Loucy (cell line): ENCODE measurements at regions not wholly inside any gene's neighbourhood (a gene's known extent, or its start where the extent isn't known, plus 50 kb on each side); places are given as distances from the start of the nearest gene placed in this dataset.

ENCODE experiments used
- EZH2phosphoT487 ChIP-seq: fragments of 200-600 bp; IDR thresholded peaks from 2 replicates; pipeline ENCODE4 v1.6.1; 2018; ENCODE audit warnings: antibody characterized with exemption, mild to moderate bottlenecking, moderate library complexity, borderline replicate concordance
- TF ChIP-seq, protein P1 (sequence below): fragments of 200-600 bp; sonication (generic); conservative IDR thresholded peaks from 2 replicates; pipeline ENCODE4 v1.5.1; 2014; ENCODE audit warnings: mild to moderate bottlenecking, antibody characterized with exemption, low read length

DNA sequence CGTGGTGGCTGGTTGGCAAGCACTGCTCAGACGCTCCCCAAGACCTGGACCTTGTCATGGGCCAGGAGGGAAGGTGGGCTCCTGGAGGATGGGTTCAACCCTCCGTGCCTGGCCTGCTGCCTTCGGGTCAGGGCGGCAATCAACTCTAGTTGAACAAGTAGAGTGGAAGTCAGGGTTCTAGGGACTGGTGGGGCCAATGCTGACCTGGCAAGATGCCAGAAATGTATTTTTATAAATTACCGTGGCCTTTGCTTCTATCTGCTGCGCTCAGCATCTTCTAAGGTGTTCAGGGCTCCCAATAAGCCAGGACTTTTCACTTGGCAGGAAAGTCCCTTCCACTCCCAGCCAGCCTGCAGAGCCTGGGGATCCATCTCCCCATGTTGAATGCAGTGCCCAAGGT lies 207.1 kb upstream of the N4BP1 start:
- TF ChIP-seq EZH2phosphoT487, result no peak
- TF ChIP-seq, protein P1, sequence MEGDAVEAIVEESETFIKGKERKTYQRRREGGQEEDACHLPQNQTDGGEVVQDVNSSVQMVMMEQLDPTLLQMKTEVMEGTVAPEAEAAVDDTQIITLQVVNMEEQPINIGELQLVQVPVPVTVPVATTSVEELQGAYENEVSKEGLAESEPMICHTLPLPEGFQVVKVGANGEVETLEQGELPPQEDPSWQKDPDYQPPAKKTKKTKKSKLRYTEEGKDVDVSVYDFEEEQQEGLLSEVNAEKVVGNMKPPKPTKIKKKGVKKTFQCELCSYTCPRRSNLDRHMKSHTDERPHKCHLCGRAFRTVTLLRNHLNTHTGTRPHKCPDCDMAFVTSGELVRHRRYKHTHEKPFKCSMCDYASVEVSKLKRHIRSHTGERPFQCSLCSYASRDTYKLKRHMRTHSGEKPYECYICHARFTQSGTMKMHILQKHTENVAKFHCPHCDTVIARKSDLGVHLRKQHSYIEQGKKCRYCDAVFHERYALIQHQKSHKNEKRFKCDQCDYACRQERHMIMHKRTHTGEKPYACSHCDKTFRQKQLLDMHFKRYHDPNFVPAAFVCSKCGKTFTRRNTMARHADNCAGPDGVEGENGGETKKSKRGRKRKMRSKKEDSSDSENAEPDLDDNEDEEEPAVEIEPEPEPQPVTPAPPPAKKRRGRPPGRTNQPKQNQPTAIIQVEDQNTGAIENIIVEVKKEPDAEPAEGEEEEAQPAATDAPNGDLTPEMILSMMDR, result no peak
